H4 (cell line): ENCODE measurements at regions not wholly inside any gene's neighbourhood (a gene's known extent, or its start where the extent isn't known, plus 50 kb on each side); places are given as distances from the start of the nearest gene placed in this dataset.
A peak's percentile ranks its signal among the peaks of the same experiment; 100 is the strongest.

ENCODE experiments used
- DNase-seq: peaks from one replicate; pipeline ENCODE4 v3.0.0-alpha.2; 2015; ENCODE audit warnings: low spot score

GRCh38 chrX:14164828-14165227, 135.1 kb upstream of the GEMIN8 start:
- DNase-seq: no peak

- DNase-seq: no peak
Observed at GRCh38 chrX:14125462-14125861, 95.8 kb upstream of the GEMIN8 start.

- DNase-seq: no peak
Observed at GRCh38 chrX:14124562-14124961, 94.9 kb upstream of the GEMIN8 start.

GRCh38 chrX:14095702-14096101, 66.0 kb upstream of the GEMIN8 start:
- DNase-seq: peak; percentile 70

- DNase-seq: no peak
Observed at GRCh38 chrX:14094191-14094590, 64.5 kb upstream of the GEMIN8 start.

GRCh38 chrX:14084466-14084865, 54.8 kb upstream of the GEMIN8 start:
- no peak for DNase-seq

GRCh38 chrX:14083783-14084182, 54.1 kb upstream of the GEMIN8 start:
- DNase-seq: no peak

GRCh38 chrX:14079891-14080430, 50.3 kb upstream of the GEMIN8 start:
- DNase-seq: no peak
